Neuronal stem cell (in vitro differentiated cells): ENCODE measurements at regions not wholly inside any gene's neighbourhood (a gene's known extent, or its start where the extent isn't known, plus 50 kb on each side); places are given as distances from the start of the nearest gene placed in this dataset.

Experiments used
- DNase-seq: peaks from one replicate; pipeline ENCODE4 v3.0.0-alpha.2; 2013; ENCODE audit warnings: low spot score
- H2AFZ ChIP-seq: one replicate; pipeline ENCODE4 v1.6.1; 2013; ENCODE audit warnings: mild to moderate bottlenecking, low read length, inconsistent platforms
- H2AK5ac ChIP-seq: 2 replicates; pipeline ENCODE4 v1.6.1; 2013; ENCODE audit warnings: low read depth, mild to moderate bottlenecking, inconsistent platforms, low read length, moderate library complexity, mixed read lengths
- H2BK120ac ChIP-seq: 2 replicates; pipeline ENCODE4 v1.6.1; 2013; ENCODE audit warnings: low read depth, mild to moderate bottlenecking, inconsistent platforms, low read length, moderate library complexity, mixed read lengths
- H2BK12ac ChIP-seq: one replicate; pipeline ENCODE4 v1.6.1; 2013; ENCODE audit warnings: low read length, inconsistent platforms
- H2BK15ac ChIP-seq: 2 replicates; pipeline ENCODE4 v1.6.1; 2013; ENCODE audit warnings: mild to moderate bottlenecking, low read length, inconsistent platforms, mixed read lengths
- H2BK5ac ChIP-seq: one replicate; pipeline ENCODE4 v1.6.1; 2013; ENCODE audit warnings: inconsistent platforms, mild to moderate bottlenecking, low read length, moderate library complexity
- H3K14ac ChIP-seq: one replicate; pipeline ENCODE4 v1.6.1; 2013; ENCODE audit warnings: low read length, inconsistent platforms
- H3K18ac ChIP-seq: 2 replicates; pipeline ENCODE4 v1.6.1; 2013; ENCODE audit warnings: low read length, inconsistent platforms
- H3K23ac ChIP-seq: 2 replicates; pipeline ENCODE4 v1.6.1; 2013; ENCODE audit warnings: low read depth, mild to moderate bottlenecking, mixed read lengths, low read length, inconsistent platforms; ENCODE audit not compliant: poor library complexity
- H3K27ac ChIP-seq: replicated peaks from 3 replicates; pipeline ENCODE4 v1.5.1; 2013; ENCODE audit warnings: low read length, inconsistent platforms
- H3K27me3 ChIP-seq, 3 experiments: 2 replicates each; pipeline ENCODE4 v1.6.1; 2013; ENCODE audit warnings: low read length in 3 of 3, mild to moderate bottlenecking in 2 of 3, inconsistent platforms in 1 of 3, low read depth in 1 of 3, mixed read lengths in 1 of 3, moderate library complexity in 1 of 3; ENCODE audit not compliant: control insufficient read depth in 3 of 3, insufficient read depth in 3 of 3
- H3K36me3 ChIP-seq, 2 donors: replicated peaks in 1 of 2; 2 replicates each; pipeline ENCODE4 v1.6.1; 2013; ENCODE audit warnings: low read length in 2 of 2; ENCODE audit not compliant: control insufficient read depth in 2 of 2, insufficient read depth in 2 of 2
- H3K4ac ChIP-seq: 2 replicates; pipeline ENCODE4 v1.6.1; 2013; ENCODE audit warnings: inconsistent platforms, mild to moderate bottlenecking, low read length, moderate library complexity
- H3K4me1 ChIP-seq, 2 donors: 1 replicate in 1 of 2; 2 replicates in 1 of 2; pipeline ENCODE4 v1.6.1; 2013; ENCODE audit warnings: low read length in 2 of 2, low read depth in 1 of 2; ENCODE audit not compliant: control insufficient read depth in 2 of 2, insufficient read depth in 1 of 2
- H3K4me2 ChIP-seq: one replicate; pipeline ENCODE4 v1.6.1; 2013; ENCODE audit warnings: mild to moderate bottlenecking, low read length, inconsistent platforms; ENCODE audit not compliant: insufficient read depth, poor library complexity, severe bottlenecking
- H3K4me3 ChIP-seq, 2 donors: 2 replicates each; pipeline ENCODE4 v1.5.1; 2013; ENCODE audit warnings: low read length in 2 of 2, mild to moderate bottlenecking in 2 of 2, inconsistent platforms in 1 of 2, moderate library complexity in 1 of 2
- H3K79me1 ChIP-seq: one replicate; pipeline ENCODE4 v1.6.1; 2013; ENCODE audit warnings: low read depth, mild to moderate bottlenecking, inconsistent platforms, low read length, moderate library complexity
- H3K9ac ChIP-seq: one replicate; pipeline ENCODE4 v1.6.1; 2013; ENCODE audit warnings: mild to moderate bottlenecking, low read depth, low read length, inconsistent platforms; ENCODE audit not compliant: poor library complexity
- H3K9me3 ChIP-seq, 2 donors: replicated peaks in 1 of 2; 2 replicates each; pipeline versions ENCODE3 to v1.6.1; 2013; ENCODE audit warnings: low read length in 2 of 2, mild to moderate bottlenecking in 2 of 2, inconsistent platforms in 1 of 2, low read depth in 1 of 2, mixed read lengths in 1 of 2, moderate library complexity in 1 of 2; ENCODE audit not compliant: control insufficient read depth in 2 of 2, insufficient read depth in 1 of 2
- H4K8ac ChIP-seq: one replicate; pipeline ENCODE4 v1.6.1; 2013; ENCODE audit warnings: low read depth, mild to moderate bottlenecking, inconsistent platforms, low read length, moderate library complexity
- H4K91ac ChIP-seq: one replicate; pipeline ENCODE4 v1.6.1; 2013; ENCODE audit warnings: low read length, low read depth, mild to moderate bottlenecking, inconsistent platforms; ENCODE audit not compliant: poor library complexity
- WGBS, 2 donors: extraction: QIAGEN DNeasy Blood & Tissue Kit; methylation state at CpG; one replicate each; pipeline ENCODE4 v1.1.7; 2013; ENCODE audit warnings: missing lambda C conversion rate in 2 of 2, mixed read lengths in 1 of 2; ENCODE audit not compliant: insufficient read length in 2 of 2, insufficient replicate concordance in 1 of 2; ENCODE audit errors: extremely low coverage in 2 of 2; 5-methylcytosine and 5-hydroxymethylcytosine counted together

- Histone ChIP-seq H2BK5ac (no peak overlapping the region), H3K14ac (no peak overlapping the region)
- DNase-seq: no peak
These were observed 185.4 kb upstream of the ANK3 start for GRCh38 chr10:60575105-60575504.

GRCh38 chr10:60574388-60574787, 184.7 kb upstream of the ANK3 start:
- Histone ChIP-seq H3K23ac (no peak overlapping the region), H2AK5ac (no peak overlapping the region), H3K14ac (no peak overlapping the region), H3K9me3 (no peaks in the 10 kb centered on the region), H3K27ac (no peak overlapping the region), H2BK120ac (no peak overlapping the region), H2BK5ac (no peak overlapping the region), H4K91ac (no peak overlapping the region), H3K36me3 (no peaks in the 10 kb centered on the region), H3K4ac (no peak overlapping the region), H3K4me2 (no peak overlapping the region), H4K8ac (no peak overlapping the region), H3K18ac (no peak overlapping the region), H3K4me3 (no peak overlapping the region), H3K27me3 (no peaks in the 10 kb centered on the region), H3K79me1 (no peaks in the 10 kb centered on the region), H2BK12ac (no peak overlapping the region), H3K4me1 (peaks cover 7% of the 10 kb centered on the region in 2 donors), H3K9ac (no peak overlapping the region), H2AFZ (no peak overlapping the region), H2BK15ac (no peak overlapping the region)
- DNase-seq: no peak
- no CpG with 5 or more reads among the region's 4 CpGs for WGBS, 2 donors

More at GRCh38 chr10:60575105-60575504, 185.4 kb upstream of the ANK3 start:
- H2BK120ac ChIP-seq: no peak overlapping the region
- H3K79me1 ChIP-seq: no peaks in the 10 kb centered on the region
- no peak overlapping the region for H3K9ac ChIP-seq
- H3K18ac ChIP-seq: no peak overlapping the region
- no peak overlapping the region for H3K4me3 ChIP-seq
- no peak overlapping the region for H4K8ac ChIP-seq
- no peaks in the 10 kb centered on the region for H3K36me3 ChIP-seq
- no peak overlapping the region for H3K4ac ChIP-seq
- 100% methylated on average over 2 of the region's 6 CpGs; no CpG with 5 or more reads in 1 of the 2 donors for WGBS, 2 donors
- no peak overlapping the region for H2AFZ ChIP-seq
- H2BK15ac ChIP-seq: no peak overlapping the region
- H2AK5ac ChIP-seq: no peak overlapping the region
- H3K4me1 ChIP-seq: peaks cover 7% of the 10 kb centered on the region in 2 donors
- H3K27ac ChIP-seq: no peak overlapping the region
- H2BK12ac ChIP-seq: no peak overlapping the region
- H3K9me3 ChIP-seq: no peaks in the 10 kb centered on the region
- no peak overlapping the region for H3K4me2 ChIP-seq
- no peak overlapping the region for H3K23ac ChIP-seq
- no peak overlapping the region for H4K91ac ChIP-seq
- no peaks in the 10 kb centered on the region for H3K27me3 ChIP-seq

GRCh38 chr10:60573336-60573735, 183.7 kb upstream of the ANK3 start:
- H3K79me1 ChIP-seq: no peaks in the 10 kb centered on the region
- no peak overlapping the region for H2BK15ac ChIP-seq
- H3K23ac ChIP-seq: no peak overlapping the region
- H3K36me3 ChIP-seq: no peaks in the 10 kb centered on the region
- no peaks in the 10 kb centered on the region for H3K27me3 ChIP-seq
- H2BK120ac ChIP-seq: no peak overlapping the region
- no peak overlapping the region for H2AK5ac ChIP-seq
- no peak overlapping the region for H3K18ac ChIP-seq
- no peak overlapping the region for H3K14ac ChIP-seq
- no peak overlapping the region for H4K91ac ChIP-seq
- no peak overlapping the region for H2BK12ac ChIP-seq
- peaks cover 7% of the 10 kb centered on the region in 2 donors for H3K4me1 ChIP-seq
- H2AFZ ChIP-seq: peak overlapping the region; percentile 85
- no peak overlapping the region for H4K8ac ChIP-seq
- H3K27ac ChIP-seq: no peak overlapping the region
- H2BK5ac ChIP-seq: no peak overlapping the region
- no peak overlapping the region for H3K9ac ChIP-seq
- WGBS, 2 donors: no CpG with 5 or more reads among the region's 1 CpG
- no peak overlapping the region for H3K4me3 ChIP-seq
- no peaks in the 10 kb centered on the region for H3K9me3 ChIP-seq
- no peak overlapping the region for H3K4me2 ChIP-seq
- no peak overlapping the region for H3K4ac ChIP-seq
- peak; percentile 11 for DNase-seq

- H3K9ac ChIP-seq: peak overlapping the region; percentile 86
- peaks cover 0 to 4% of the 10 kb centered on the region in 2 donors for H3K9me3 ChIP-seq
- H2BK12ac ChIP-seq: no peak overlapping the region
- no peak overlapping the region for H3K23ac ChIP-seq
- no peak overlapping the region for H3K18ac ChIP-seq
- H2BK5ac ChIP-seq: no peak overlapping the region
- no peak overlapping the region for H3K4ac ChIP-seq
- H3K79me1 ChIP-seq: no peaks in the 10 kb centered on the region
- H2BK120ac ChIP-seq: no peak overlapping the region
- H2BK15ac ChIP-seq: no peak overlapping the region
- no peak overlapping the region for H4K8ac ChIP-seq
- no peaks in the 10 kb centered on the region for H3K27me3 ChIP-seq
- peak overlapping the region in 1 of 2 donors; percentile 49 for H3K4me3 ChIP-seq
- peak; percentile 18 for DNase-seq
- H3K27ac ChIP-seq: no peak overlapping the region
- H3K4me1 ChIP-seq: peaks cover 7% of the 10 kb centered on the region in 2 donors
- H3K14ac ChIP-seq: no peak overlapping the region
- WGBS, 2 donors: no CpG with 5 or more reads among the region's 12 CpGs
- peak overlapping the region; percentile 48 for H3K4me2 ChIP-seq
- H3K36me3 ChIP-seq: no peaks in the 10 kb centered on the region
- no peak overlapping the region for H4K91ac ChIP-seq
- H2AK5ac ChIP-seq: no peak overlapping the region
- H2AFZ ChIP-seq: peak overlapping the region; percentile 85
These were observed 183.0 kb upstream of the ANK3 start for GRCh38 chr10:60572511-60573194.
